ENCODE measurements at regions not wholly inside any gene's neighbourhood (a gene's known extent, or its start where the extent isn't known, plus 50 kb on each side); places are given as distances from the start of the nearest gene placed in this dataset.
"Not testable (repeated sequence)": the region's sequence is repeated elsewhere in the genome, so short reads cannot be mapped to it uniquely, and the experiment has no call there.

DNA sequence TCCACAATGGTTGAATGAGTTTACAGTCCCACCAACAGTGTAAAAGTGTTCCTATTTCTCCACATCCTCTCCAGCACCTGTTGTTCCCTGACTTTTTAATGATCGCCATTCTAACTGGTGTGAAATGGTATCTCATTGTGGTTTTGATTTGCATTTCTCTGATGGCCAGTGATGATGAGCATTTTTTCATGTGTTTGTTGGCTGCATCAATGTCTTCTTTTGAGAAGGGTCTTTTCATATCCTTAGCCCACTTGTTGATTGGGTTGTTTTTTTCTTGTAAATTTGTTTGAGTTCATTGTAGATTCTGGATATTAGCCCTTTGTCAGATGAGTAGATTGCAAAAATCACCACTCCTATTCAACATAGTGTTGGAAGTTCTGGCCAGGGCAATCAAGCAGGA lies 287.6 kb upstream of the RASGRP1 start:
- not testable (repeated sequence) for DNase-seq (ENCODE audit: insufficient read length, low spot score); FAIRE-seq

DNA sequence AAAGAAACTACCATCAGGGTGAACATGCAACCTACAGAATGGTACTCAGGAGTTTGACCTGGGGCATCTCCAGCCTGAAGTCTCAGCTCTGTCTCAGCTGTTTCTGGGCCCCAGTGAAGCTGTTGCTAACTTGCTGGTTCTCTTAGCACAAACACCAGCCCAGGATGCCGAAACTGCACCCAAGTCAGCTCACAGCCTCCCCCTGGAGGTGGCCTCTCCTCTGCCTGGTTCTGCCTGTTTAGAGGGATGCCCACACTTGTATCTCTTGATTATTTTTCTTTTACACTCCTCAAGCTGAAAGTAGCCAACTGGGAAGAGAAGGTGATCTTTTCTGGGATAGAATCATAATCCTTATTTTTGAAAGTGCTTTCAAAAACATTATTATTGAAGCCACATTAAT lies 289.0 kb upstream of the RASGRP1 start:
- FAIRE-seq (peak; percentile 64), DNase-seq (ENCODE audit: insufficient read length, low spot score) (no peak)

DNA sequence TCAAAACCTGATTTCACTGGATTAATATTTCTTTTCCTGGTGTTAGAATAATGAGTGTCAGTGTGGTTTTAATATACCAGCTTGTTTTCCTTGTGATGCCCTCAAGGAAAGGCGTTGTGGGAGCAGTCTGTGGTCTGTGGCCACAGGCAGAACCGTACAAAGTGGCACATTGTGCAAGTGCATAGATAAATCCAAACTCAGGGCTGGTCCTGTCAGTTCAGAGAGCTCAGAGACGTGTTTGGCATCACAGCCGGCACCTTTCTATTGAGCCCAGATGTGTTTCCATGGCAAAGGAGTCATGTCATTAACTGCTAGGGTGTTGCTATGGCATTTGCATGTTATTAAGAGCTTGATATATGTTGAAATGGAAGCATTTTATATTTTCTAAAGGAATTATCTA lies 289.9 kb upstream of the RASGRP1 start:
- no peak for DNase-seq (ENCODE audit: insufficient read length, low spot score)

DNA sequence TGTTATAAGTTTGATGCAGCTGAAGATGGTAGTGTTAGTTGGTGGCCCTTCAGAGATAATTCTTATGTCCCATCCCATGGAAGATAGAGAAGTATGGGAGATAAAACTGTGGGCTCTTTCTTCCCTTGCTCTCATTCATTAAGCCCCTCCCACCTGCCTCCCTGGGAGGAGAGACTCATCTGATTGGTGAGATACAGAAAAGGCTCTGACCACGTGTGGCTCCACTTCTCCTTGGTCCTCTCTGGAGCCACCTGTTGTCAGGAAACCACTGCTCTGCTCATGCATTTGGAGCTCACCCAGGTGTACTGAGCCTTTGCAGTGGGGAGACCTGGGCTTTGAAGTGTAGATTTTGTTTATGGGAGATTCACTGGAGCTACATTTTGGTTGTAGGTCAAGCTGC lies 293.2 kb upstream of the RASGRP1 start:
- DNase-seq (ENCODE audit: insufficient read length, low spot score), result no peak
- no peak for FAIRE-seq

More for the DNA sequence above, 289.9 kb upstream of the RASGRP1 start:
- no peak for FAIRE-seq

DNA sequence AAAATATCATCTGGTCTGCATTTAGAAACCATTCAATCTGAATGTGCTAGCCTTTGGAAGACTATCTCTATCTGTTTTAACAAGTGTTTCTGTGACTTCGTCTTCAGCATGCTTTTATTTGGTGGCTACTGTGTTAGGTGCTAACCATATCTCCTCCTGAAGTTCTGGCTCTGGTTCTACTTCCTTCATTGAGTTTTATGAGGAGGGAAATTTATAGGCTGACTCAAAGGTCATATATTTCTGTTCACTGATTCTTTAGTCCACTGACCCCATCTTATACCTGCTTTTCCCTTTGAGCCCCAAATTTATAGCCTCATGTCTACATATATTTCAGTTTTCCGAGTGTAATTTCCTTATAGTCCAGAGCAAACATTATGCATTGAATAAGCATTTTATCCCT lies 295.0 kb upstream of the RASGRP1 start:
- no peak for FAIRE-seq
- no peak for DNase-seq (ENCODE audit: insufficient read length, low spot score)

DNA sequence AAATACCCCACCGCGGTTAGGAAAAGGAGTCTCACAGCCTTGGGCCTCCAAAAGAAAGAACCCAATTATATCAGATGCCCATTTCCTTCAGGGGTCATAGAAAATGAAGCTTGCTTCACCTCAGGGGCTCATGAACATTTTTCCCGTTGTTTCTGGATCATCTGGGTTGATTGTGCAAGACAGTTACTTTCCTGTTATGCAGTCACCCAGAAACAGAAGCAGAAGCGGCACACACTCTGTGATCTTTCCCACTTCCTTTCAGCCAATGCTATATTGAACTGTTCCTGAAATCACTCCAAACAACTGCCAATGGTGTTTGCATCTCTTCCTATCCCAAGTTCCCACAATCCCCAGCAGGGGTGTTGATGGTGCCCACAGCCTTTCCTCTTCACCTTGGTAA lies 295.6 kb upstream of the RASGRP1 start:
- no peak for DNase-seq (ENCODE audit: insufficient read length, low spot score)
- no peak for FAIRE-seq

DNA sequence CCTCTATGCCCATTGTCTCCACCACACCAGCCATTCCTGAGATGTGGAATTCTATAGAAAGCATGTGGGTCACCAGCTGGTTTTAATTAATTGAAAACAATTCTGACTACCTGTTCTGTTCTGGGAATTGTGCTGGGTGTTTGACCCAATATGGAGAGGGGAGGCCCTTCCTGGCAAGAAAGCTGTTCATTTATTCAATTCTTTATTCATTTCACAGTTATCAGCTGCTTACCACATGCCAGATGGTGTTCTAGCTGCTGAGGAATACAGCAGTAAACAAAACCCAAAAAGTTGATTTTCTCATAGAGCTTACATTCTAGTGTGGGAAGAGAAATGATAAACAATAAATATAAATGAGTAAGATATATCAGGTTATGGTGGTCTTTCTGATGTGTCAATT lies 296.1 kb upstream of the RASGRP1 start:
- FAIRE-seq (no peak), DNase-seq (ENCODE audit: insufficient read length, low spot score) (no peak)

DNA sequence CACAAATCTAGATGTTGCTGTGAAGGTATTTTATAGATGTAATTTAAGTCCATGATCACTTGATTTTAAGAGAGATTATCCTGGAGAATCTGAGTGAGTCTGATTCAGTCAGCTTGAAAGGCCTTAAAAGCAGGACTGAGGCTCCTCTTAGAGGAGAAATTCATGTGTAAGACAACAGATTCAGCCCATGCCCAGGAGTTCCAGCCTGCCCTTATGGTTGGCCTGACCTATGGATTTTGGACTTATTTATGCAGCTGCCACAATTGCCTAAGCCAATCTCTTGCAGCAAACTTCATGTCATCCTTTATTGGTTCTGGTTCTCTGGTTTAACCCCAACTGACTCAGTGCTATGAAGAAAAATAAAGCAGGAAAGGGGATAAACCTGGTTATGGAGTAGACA lies 296.5 kb upstream of the RASGRP1 start:
- no peak for DNase-seq (ENCODE audit: insufficient read length, low spot score)

DNA sequence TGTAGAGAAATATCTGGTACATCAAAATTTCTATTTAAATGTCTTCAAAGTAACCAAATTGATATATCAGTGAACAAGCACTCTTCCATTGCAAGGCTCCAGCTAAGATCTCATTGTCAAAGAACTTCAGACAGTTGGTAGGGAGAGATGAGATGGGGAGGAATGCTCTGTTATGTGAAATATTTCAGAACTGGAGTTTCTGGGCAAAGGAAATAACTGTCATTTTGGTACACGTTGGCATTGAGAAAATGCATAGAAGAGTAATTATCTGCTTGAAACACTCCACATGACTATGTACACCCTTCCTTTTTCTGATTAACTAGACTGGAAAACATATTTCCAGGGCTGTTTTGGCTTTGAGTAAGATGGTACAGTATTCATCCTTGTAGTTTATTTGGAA lies 297.5 kb upstream of the RASGRP1 start:
- FAIRE-seq, result no peak
- no peak for DNase-seq (ENCODE audit: insufficient read length, low spot score)

More for the DNA sequence above, 296.5 kb upstream of the RASGRP1 start:
- no peak for FAIRE-seq

DNA sequence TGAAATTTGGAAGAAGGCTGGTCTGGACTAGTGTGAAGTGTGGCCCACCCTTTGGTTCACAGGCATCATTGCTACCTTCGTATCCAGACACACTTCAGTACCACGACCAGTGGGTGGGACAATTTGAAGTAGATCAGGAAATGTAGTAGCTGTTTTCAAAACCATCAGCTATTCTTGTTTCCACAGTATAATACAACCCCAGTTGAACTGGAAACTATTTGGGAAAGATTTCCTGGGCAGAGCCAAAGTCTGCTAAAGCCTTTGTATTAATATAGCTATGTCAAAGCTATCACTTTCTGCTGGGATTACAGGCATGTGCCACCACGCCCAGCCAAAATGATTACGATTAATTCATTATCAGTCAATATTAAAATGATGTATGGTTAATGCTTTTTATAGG lies 298.8 kb upstream of the RASGRP1 start:
- no peak for FAIRE-seq
- DNase-seq (ENCODE audit: insufficient read length, low spot score), result no peak

DNA sequence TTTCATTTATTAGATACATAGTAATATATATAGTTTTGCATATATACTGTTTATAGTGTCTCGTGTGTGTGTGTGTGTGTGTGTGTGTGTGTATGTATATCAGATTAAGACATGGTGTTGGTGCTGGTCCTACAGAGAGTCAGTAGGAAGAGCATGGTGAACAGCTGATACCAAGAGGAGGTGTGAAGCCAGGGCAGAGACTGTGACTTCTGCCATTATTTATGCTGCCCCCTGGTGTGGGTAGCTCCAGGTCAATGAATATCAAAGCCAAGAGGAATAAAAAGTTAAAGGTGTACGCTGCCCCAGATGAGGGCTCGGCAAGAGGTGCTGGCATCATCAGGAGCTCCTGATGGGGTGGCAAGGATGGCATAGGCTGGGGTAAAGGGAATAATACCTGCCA lies 299.5 kb upstream of the RASGRP1 start:
- DNase-seq (ENCODE audit: insufficient read length, low spot score), result no peak
- FAIRE-seq, result no peak

DNA sequence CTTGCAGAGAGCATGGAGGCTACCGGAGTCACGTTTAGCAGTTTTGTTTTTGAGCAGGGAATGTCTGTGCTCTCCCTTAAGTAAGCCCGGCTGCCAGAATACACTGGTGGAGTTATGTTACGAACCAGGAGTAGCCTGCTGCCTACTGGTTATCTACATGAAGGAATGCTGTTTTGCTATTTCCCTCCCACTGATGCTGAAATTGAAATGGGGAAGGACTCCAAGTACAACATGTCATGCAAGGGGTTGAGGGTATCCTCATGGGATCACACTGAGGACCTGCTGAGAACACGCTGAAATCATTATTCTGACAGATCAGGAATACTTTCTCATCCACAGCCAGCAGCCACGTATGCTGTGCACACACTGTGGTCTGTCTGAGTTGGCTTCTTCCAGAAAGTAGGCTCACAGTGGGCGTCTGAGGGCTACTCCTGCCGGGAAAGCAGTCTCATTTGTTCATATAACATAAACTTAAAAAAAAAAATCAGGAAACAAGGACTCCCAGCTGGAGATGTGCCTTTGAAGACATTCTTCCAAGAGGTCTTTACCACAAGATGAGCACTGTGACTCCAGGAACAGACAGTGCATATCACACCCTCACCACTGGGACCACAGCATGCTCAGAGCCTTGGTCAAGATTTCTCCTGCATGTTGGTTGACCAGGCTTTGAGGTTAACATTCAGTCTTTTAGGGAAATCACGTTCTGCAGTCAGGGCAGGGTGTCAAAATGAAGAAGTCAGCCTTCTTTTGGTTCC lies 300.4 kb upstream of the RASGRP1 start:
- FAIRE-seq, result no peak
- DNase-seq (ENCODE audit: insufficient read length, low spot score), result no peak

DNA sequence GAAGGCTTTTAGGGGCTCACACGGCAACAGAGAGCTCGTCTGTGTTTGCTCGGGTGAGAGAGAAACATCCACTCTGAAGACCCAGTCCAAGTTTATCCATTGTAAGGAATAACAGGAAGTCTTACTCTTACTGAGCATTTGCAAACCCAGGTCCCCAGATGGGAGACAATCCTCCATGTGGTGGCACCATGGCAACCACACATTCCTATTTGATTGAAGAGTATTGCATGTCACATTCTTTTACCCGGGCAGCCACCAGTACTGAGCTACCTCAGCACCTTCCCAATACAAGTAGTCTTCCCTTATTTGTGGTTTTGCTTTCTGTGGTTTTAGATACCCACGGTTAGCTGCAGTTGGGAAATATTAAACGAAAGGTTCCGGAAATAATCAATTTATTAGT lies 302.9 kb upstream of the RASGRP1 start:
- no peak for FAIRE-seq
- no peak for DNase-seq (ENCODE audit: insufficient read length, low spot score)

DNA sequence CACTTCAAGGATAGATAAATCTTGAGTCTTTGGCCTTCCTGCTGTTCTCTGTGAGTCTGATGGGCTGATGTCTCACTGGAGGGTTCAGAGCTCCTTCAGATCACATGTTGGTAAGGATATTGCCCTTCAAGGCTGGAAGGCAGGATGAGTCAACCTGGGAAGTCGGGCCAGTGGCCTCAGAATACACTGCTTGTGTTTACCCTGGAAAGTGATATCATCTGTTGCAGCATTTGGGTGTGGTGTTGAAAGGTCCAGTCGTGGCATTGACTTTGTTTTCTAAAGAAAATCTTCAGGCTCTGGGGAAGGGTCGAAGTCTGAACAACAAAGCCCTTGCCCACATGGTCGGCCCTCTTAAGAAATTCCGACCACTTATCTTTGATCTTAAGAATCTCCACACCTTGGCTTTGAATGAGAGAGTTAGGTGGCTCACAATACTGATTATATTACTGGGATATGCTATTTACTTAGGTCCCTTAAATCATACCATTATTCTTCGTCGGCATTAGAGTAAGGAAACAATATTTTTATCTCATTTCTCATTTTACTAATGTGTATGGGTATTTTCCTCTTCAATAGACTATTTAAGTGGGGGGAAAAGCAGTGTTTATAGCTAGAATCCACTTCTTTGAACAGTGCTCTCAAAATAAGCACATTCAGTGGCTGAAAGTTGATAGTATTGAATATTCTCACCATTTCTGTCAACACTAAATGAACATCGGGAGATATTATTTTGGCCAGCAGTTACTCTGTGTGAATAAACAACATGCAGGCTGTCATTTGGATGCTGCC lies 303.9 kb upstream of the RASGRP1 start:
- peak; percentile 63 for DNase-seq (ENCODE audit: insufficient read length, low spot score)
- peak; percentile 89 for FAIRE-seq

DNA sequence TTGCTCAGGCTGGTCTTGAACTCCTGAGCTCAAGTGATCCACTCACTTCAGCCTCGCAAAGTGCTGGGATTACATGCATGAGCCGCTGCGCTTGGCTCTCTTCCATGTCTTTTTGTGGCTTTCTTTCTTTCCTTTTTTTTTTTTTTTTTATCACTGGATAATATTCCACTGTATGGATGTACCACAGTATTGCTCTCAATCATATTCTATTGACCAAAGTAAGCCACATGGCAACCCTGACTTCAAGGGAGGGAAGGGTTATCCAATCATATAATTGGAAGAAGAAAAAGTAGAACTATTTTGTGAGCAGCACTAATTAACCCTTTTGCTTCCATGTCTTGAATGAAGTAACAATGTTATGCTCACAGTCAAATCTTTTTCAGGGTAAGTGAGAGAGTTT lies 307.0 kb upstream of the RASGRP1 start:
- DNase-seq (ENCODE audit: insufficient read length, low spot score) (no peak), FAIRE-seq (no peak)

DNA sequence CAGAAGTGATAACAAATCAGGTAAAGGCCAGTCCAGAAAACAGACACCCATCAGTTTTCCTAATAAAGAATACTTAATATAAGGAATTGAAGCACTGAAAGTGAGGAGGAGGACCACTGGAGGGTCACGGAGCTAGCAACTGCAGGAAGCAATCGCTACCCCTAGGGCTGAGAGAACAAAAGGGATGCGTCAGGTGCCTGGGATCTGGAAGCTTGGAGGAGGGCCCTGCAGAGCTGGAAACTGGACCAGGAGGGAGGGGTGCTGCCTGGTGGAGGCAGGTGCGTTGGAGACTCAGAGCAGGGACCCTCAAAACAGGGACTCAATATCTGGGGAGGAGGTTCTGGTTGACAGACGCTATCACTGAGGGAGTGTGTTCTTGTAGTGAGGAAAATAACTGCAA lies 308.1 kb upstream of the RASGRP1 start:
- DNase-seq (ENCODE audit: insufficient read length, low spot score), result no peak
- no peak for FAIRE-seq

DNA sequence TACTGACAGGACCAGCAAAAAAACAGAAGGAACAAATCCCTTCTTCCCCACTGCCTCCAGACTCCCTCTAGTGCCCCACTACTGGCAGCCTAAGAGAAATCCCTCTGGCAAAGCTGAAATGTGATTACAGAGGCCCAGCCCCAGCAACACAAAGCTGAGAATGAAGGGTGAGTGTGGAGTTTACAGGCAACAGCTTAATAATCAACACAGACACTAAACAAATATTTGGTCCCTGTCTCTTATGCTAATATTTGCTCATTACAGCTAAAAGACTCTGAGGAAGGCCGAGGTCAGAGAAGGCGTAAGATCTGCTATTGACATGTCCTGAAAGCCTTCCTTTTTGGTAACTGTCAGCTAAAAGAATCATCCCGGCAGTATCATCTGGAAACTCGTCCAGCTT lies 308.5 kb upstream of the RASGRP1 start:
- no peak for DNase-seq (ENCODE audit: insufficient read length, low spot score)
- FAIRE-seq, result no peak

DNA sequence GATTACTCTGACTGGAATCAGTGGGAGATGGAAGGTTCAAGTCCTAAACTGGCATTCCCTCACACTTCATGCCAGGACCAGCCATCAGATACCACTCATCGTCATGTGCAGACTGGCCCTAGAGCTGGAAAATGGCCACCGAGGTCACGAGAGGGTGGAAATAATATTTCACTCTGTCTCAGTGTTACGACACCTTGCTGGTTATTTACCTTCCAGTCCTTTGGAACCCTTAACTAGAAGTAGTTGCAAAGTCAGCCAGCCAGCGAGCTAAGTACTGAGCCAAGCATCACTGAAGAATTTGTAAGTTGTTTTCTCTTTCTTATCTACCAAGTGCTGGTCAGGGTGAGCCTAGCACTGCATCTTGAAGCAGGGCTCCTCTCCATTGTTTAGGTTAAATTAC lies 309.9 kb upstream of the RASGRP1 start:
- FAIRE-seq, result no peak

DNA sequence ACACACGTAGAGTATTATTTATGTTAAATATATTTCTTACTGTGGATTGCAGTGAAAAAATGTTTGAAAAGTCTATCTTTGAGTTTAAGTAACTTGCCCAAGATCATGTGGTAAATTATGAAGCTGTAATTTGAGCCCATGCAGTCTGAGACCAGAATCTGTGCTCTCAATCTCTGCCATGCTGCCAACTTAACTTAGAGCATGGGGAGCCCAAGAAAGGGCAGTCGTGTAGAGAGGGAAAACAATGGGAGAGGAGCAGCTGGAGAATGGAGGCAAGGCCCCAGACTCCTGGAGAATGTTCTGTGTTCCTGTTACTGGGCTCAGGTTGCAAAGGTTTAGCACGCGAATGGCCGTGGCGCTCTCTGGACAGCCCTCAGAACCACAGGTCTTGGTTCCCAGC lies 311.6 kb upstream of the RASGRP1 start:
- DNase-seq (ENCODE audit: insufficient read length, low spot score) (no peak), FAIRE-seq (no peak)

More for the DNA sequence above, 309.9 kb upstream of the RASGRP1 start:
- no peak for DNase-seq (ENCODE audit: insufficient read length, low spot score)

DNA sequence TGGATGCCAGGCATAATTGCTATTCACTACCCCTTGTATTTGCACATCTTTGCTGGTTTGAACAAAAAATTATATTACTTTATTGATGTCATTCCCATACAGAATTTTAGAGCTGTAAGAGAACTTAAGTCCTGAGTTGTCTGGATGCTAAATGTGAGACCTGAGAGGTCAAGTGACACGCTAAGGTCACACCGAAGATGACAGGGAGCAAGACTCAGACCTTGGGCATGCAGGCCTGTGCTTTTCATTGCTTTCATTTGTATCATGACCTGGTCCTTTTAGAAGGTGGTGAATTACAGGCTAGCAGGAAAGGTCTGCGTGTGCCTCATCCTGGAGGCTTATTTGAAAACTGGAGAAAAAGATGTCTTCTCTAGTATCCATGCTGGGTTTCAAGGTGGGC lies 312.0 kb upstream of the RASGRP1 start:
- no peak for FAIRE-seq
- no peak for DNase-seq (ENCODE audit: insufficient read length, low spot score)

DNA sequence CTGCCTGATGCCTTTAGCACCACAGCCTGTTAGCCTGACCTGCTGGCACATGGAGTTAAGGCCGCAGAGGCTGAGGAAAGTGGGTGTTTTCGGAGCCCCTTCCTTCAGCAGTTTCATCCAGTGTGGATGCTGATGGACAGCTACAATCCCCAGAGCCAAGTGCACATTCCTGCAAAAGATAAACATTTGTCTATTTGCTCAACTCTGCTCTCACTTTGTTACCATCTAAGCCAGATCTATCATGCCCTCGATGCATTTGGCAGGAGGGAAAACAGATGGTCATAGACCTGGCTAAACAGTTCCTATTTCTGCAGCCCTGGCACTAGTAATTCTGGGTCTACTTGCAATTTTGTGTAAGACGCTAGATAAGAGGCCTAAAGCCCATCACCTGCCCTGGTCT lies 312.9 kb upstream of the RASGRP1 start:
- DNase-seq (ENCODE audit: insufficient read length, low spot score) (no peak), FAIRE-seq (no peak)

DNA sequence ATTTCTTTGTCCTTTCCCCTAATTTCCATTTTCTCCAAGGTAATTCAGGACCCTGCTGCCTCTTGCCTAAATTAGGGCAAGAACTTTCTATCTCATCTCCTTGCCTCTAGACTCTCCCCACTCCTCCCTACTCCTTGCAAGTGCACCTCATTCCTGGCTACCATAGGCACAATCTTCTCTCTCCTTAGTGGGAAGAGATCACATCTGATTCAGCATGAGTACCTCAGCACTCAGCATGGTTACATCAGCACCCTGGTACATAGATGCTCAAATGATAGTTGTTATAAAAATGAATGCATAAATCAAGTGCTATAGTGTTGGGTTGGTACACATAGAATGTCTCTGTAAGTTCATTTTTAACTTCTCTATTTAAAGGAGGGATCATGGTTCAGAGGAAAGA lies 313.4 kb upstream of the RASGRP1 start:
- FAIRE-seq (no peak), DNase-seq (ENCODE audit: insufficient read length, low spot score) (no peak)

All from HTR-8/SVneo (cell line).